ENCODE measurements at regions not wholly inside any gene's neighbourhood (a gene's known extent, or its start where the extent isn't known, plus 50 kb on each side); places are given as distances from the start of the nearest gene placed in this dataset.

DNA sequence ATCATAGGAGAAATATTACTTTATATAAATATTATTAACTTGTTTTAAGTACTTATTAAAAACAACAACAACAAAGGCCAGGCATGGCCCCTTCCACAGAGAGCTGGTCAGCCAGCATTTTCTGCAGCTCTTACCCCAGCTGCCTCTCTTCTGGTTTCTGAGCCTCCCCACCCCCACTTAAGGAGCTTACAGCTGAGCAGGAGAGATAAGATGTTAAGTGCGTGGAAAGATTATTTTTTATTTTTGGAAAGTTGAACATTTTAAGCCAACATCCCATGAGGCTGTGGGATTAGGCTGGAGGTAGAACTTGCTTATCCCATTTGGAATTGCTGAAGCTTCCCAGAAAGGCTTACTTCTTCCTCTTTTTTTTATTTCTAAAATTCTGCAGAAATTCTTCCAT is 401.2 kb downstream of the SEC14L1 start:
- Histone ChIP-seq H3K27me3 (peaks cover 0 to 17% (median 9%) of the 10 kb centered on the region in 3 donors), H3K27ac (no peak overlapping the region), H3K4me3 (no peak overlapping the region), H3K4me1 (peaks cover 0 to 9% (median 4%) of the 10 kb centered on the region in 4 donors), H3K9me3 (no peaks in the 10 kb centered on the region), H3K36me3 (no peaks in the 10 kb centered on the region)
- intact Hi-C loops (cut with DNase I; ENCODE audit: low total_unique reads) = loop anchor here (10.0 kb wide), 1 partner anchor 473 kb away; no protein-coding TSS in a partner anchor
- TF ChIP-seq EP300 (IDR thresholded peaks at IDR 0.05) (no peak), POLR2A (IDR thresholded peaks at IDR 0.05) (no peak), POLR2AphosphoS5 (IDR thresholded peaks at IDR 0.05) (no peak)
- TF ChIP-seq, protein P1, sequence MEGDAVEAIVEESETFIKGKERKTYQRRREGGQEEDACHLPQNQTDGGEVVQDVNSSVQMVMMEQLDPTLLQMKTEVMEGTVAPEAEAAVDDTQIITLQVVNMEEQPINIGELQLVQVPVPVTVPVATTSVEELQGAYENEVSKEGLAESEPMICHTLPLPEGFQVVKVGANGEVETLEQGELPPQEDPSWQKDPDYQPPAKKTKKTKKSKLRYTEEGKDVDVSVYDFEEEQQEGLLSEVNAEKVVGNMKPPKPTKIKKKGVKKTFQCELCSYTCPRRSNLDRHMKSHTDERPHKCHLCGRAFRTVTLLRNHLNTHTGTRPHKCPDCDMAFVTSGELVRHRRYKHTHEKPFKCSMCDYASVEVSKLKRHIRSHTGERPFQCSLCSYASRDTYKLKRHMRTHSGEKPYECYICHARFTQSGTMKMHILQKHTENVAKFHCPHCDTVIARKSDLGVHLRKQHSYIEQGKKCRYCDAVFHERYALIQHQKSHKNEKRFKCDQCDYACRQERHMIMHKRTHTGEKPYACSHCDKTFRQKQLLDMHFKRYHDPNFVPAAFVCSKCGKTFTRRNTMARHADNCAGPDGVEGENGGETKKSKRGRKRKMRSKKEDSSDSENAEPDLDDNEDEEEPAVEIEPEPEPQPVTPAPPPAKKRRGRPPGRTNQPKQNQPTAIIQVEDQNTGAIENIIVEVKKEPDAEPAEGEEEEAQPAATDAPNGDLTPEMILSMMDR (IDR thresholded peaks at IDR 0.05) = no peak
- 5 to 17% (median 11%) methylated on average over 1 of the region's 1 CpG for WGBS, 5 donors
- peak in 1 of 2 donors; percentile 42 for DNase-seq

DNA sequence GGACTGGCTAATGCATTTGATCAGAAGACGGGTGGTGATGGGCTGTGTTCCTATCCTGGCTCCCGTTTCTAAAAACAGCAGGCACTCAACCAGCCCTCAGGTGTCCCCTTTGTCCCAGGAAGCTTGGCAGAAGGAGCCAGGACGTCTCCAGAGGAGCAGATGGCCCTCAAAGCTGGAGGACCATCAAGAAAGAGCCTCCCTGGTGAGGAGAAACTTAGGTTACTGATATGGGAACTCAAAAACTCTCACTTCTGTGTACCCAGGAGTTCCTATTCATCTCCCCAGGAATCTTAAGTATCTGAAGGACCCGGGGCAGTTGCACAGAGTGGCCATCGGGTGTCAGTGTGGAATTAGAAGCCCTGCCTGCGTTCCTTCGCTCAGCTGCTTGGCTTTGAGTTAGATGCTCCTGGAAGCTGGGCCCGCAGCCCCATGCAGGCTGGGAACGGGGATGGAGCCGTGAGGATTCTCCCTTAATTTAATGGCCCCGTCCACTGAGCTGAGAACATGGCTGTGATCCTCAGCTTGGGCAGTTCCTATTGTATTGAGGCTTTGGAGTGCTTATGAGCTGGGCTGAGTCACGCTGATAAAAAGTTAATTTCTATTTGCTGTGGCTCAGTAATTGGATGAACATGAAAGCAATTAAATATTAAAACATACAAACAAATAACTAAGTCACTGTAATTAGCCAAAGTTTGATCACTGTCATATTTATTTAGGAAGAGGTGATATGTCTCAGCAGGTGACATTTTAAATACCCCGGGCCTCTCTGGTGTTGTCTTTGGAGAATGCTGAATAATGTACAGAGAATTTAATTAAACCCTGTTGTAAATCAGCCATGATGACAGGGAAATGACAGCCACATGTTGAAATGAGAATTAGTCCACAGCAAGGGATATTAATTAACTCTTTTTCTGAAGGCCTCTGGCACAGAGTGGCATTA is 402.1 kb downstream of the SEC14L1 start:
- Histone ChIP-seq H3K27ac (no peak overlapping the region), H3K9me3 (no peaks in the 10 kb centered on the region), H3K4me3 (no peak overlapping the region), H3K36me3 (no peaks in the 10 kb centered on the region), H3K4me1 (peaks cover 0 to 9% (median 4%) of the 10 kb centered on the region in 4 donors), H3K27me3 (peaks cover 0 to 17% (median 9%) of the 10 kb centered on the region in 3 donors)
- TF ChIP-seq EP300 (IDR thresholded peaks at IDR 0.05) (no peak), POLR2AphosphoS5 (IDR thresholded peaks at IDR 0.05) (peak in 1 of 3 donors; percentile 33), POLR2A (IDR thresholded peaks at IDR 0.05) (no peak)
- TF ChIP-seq, protein P1 (IDR thresholded peaks at IDR 0.05) = peak in 5 of 7 experiments; percentile 74 to 90 (median 82)
- DNase-seq = peak; percentile 75 to 93
- intact Hi-C loops (cut with DNase I; ENCODE audit: low total_unique reads) = loop anchor here (10.0 kb wide), 1 partner anchor 472 kb away; no protein-coding TSS in a partner anchor
- 13 to 16% (median 13%) methylated on average over 11 to 13 of the region's 13 CpGs for WGBS, 5 donors

DNA sequence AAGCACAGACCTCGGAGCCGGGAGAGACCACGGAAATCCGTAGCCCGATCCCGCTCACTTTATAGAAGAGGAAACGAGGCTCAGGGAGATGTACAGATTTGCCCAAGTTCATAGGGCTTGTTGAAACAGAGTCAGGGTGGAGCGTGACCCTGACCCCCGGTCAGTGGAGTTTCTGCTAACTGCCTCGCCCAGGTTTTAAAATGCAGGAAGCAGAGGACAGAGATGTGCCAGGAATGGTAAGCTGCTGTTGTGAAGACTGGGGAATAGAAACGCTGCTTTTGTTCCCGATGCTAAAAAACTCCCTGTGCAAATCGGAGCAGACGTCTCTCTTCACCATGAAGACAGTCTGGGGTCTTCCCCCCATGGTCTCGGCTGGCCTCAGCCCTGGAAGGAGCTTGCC is 403.0 kb downstream of the SEC14L1 start:
- intact Hi-C loops (cut with DNase I; ENCODE audit: low total_unique reads) = loop anchor here (10.0 kb wide), 1 partner anchor 471 kb away; no protein-coding TSS in a partner anchor

More for the DNA sequence above, 403.0 kb downstream of the SEC14L1 start:
- no peak overlapping the region for H3K4me3 ChIP-seq
- DNase-seq = no peak
- WGBS, 5 donors = 64 to 82% (median 73%) methylated on average over 15 of the region's 15 CpGs
- TF ChIP-seq, protein P1 (IDR thresholded peaks at IDR 0.05) = no peak
- TF ChIP-seq POLR2AphosphoS5 (IDR thresholded peaks at IDR 0.05) = no peak
- TF ChIP-seq EP300 (IDR thresholded peaks at IDR 0.05) = no peak
- no peak for TF ChIP-seq POLR2A (IDR thresholded peaks at IDR 0.05)
- H3K4me1 ChIP-seq = peaks cover 0 to 9% (median 4%) of the 10 kb centered on the region in 4 donors
- no peaks in the 10 kb centered on the region for H3K9me3 ChIP-seq
- peaks cover 0 to 17% (median 9%) of the 10 kb centered on the region in 3 donors for H3K27me3 ChIP-seq
- H3K27ac ChIP-seq = no peak overlapping the region
- H3K36me3 ChIP-seq = no peaks in the 10 kb centered on the region

Measured in stomach (tissue), 8 donors.